ENCODE measurements at regions not wholly inside any gene's neighbourhood (a gene's known extent, or its start where the extent isn't known, plus 50 kb on each side); places are given as distances from the start of the nearest gene placed in this dataset.
"Not testable (repeated sequence)": the region's sequence is repeated elsewhere in the genome, so short reads cannot be mapped to it uniquely, and the experiment has no call there.

- dilution Hi-C loops (cut with MboI; ENCODE audit: extremely low pct_ligation_motif_present, low sequenced_read_pairs): no loop called here
- no peaks in the 10 kb centered on the region for H3K36me3 ChIP-seq (ENCODE audit: control insufficient read depth in 2 of 2, extremely low read depth in 1 of 2, insufficient read depth in 2 of 2, low read length in 2 of 2)
- H3K4me2 ChIP-seq (ENCODE audit: control insufficient read depth, extremely low read depth, insufficient read depth, low read depth, low read length): no peak overlapping the region
- H3K9ac ChIP-seq (ENCODE audit: control insufficient read depth, extremely low read depth, insufficient read depth, low read length): no peak overlapping the region
- no peak overlapping the region for H3K4me3 ChIP-seq (ENCODE audit: control insufficient read depth in 2 of 3, extremely low read depth in 1 of 3, insufficient read depth in 2 of 3, low read depth in 1 of 3, low read length in 3 of 3)
- no peaks in the 10 kb centered on the region for H3K9me1 ChIP-seq (ENCODE audit: control insufficient read depth, extremely low read depth, insufficient read depth, low read length)
- H3K79me2 ChIP-seq (ENCODE audit: control insufficient read depth, insufficient read depth, low read length): no peaks in the 10 kb centered on the region
- FAIRE-seq (no peak), DNase-seq (ENCODE audit: low read depth, low spot score) (no peak)
- no peak overlapping the region for H2AFZ ChIP-seq (ENCODE audit: control insufficient read depth, low read length)
- H3K4me1 ChIP-seq (ENCODE audit: control insufficient read depth, extremely low read depth, insufficient read depth, low read length): no peaks in the 10 kb centered on the region
- TF ChIP-seq EZH2 (IDR thresholded peaks at IDR 0.05; ENCODE audit: low read length) (no peak), CTCF (optimal IDR thresholded peaks at IDR 0.05 in 1 of 3, IDR thresholded peaks at IDR 0.05 in 1 of 3, conservative IDR thresholded peaks at IDR 0.05 in 1 of 3; ENCODE audit: extremely low read depth in 1 of 3, insufficient read depth in 2 of 3, low read length in 3 of 3) (no peak)
- no peaks in the 10 kb centered on the region for H3K9me3 ChIP-seq (ENCODE audit: control insufficient read depth, low read depth, low read length)
- no peaks in the 10 kb centered on the region for H4K20me1 ChIP-seq (ENCODE audit: control insufficient read depth, extremely low read depth, insufficient read depth, low read length)
- H3K27me3 ChIP-seq (ENCODE audit: control insufficient read depth, extremely low read depth, insufficient read depth, low read length): no peaks in the 10 kb centered on the region
- H3K27ac ChIP-seq (ENCODE audit: control insufficient read depth, insufficient read depth, low read length): no peak overlapping the region
Observed at GRCh38 chr12:23282701-23283100, 657.7 kb downstream of the ETNK1 start.

GRCh38 chr12:23285764-23286530 lies 661.0 kb downstream of the ETNK1 start:
- FAIRE-seq; H3K36me3 ChIP-seq (ENCODE audit: control insufficient read depth in 2 of 2, extremely low read depth in 1 of 2, insufficient read depth in 2 of 2, low read length in 2 of 2); H3K9me1 ChIP-seq (ENCODE audit: control insufficient read depth, extremely low read depth, insufficient read depth, low read length); H3K9ac ChIP-seq (ENCODE audit: control insufficient read depth, extremely low read depth, insufficient read depth, low read length); DNase-seq (ENCODE audit: low read depth, low spot score); H3K4me3 ChIP-seq (ENCODE audit: control insufficient read depth in 2 of 3, extremely low read depth in 1 of 3, insufficient read depth in 2 of 3, low read depth in 1 of 3, low read length in 3 of 3); H3K9me3 ChIP-seq (ENCODE audit: control insufficient read depth, low read depth, low read length); H3K4me1 ChIP-seq (ENCODE audit: control insufficient read depth, extremely low read depth, insufficient read depth, low read length); H4K20me1 ChIP-seq (ENCODE audit: control insufficient read depth, extremely low read depth, insufficient read depth, low read length); H3K79me2 ChIP-seq (ENCODE audit: control insufficient read depth, insufficient read depth, low read length); H3K27ac ChIP-seq (ENCODE audit: control insufficient read depth, insufficient read depth, low read length); H2AFZ ChIP-seq (ENCODE audit: control insufficient read depth, low read length); dilution Hi-C loops (cut with MboI; ENCODE audit: extremely low pct_ligation_motif_present, low sequenced_read_pairs); H3K27me3 ChIP-seq (ENCODE audit: control insufficient read depth, extremely low read depth, insufficient read depth, low read length); H3K4me2 ChIP-seq (ENCODE audit: control insufficient read depth, extremely low read depth, insufficient read depth, low read depth, low read length): not testable (repeated sequence)

All from keratinocyte (primary cell).